ENCODE measurements at regions not wholly inside any gene's neighbourhood (a gene's known extent, or its start where the extent isn't known, plus 50 kb on each side); places are given as distances from the start of the nearest gene placed in this dataset.

- H3K27me3 ChIP-seq (replicated peaks): no peaks in the 10 kb centered on the region
- no peak overlapping the region for H3K27ac ChIP-seq
- no peak for DNase-seq (ENCODE audit: low read depth in 1 of 2, low spot score in 2 of 2)
- no peaks in the 10 kb centered on the region for H3K4me1 ChIP-seq (replicated peaks)
- no peak overlapping the region for H3K4me3 ChIP-seq
- no peaks in the 10 kb centered on the region for H3K9me3 ChIP-seq (replicated peaks)
- H3K36me3 ChIP-seq: no peaks in the 10 kb centered on the region
These were observed 200.0 kb upstream of the TCF21 start for GRCh38 chr6:133688705-133689492.

- DNase-seq (ENCODE audit: low read depth in 1 of 2, low spot score in 2 of 2): no peak
- no peak overlapping the region for H3K4me3 ChIP-seq
- no peaks in the 10 kb centered on the region for H3K36me3 ChIP-seq
- no peak overlapping the region for H3K27ac ChIP-seq
- no peaks in the 10 kb centered on the region for H3K9me3 ChIP-seq (replicated peaks)
- no peaks in the 10 kb centered on the region for H3K27me3 ChIP-seq (replicated peaks)
- no peaks in the 10 kb centered on the region for H3K4me1 ChIP-seq (replicated peaks)
These were observed 199.1 kb upstream of the TCF21 start for GRCh38 chr6:133689863-133690262.

DNA sequence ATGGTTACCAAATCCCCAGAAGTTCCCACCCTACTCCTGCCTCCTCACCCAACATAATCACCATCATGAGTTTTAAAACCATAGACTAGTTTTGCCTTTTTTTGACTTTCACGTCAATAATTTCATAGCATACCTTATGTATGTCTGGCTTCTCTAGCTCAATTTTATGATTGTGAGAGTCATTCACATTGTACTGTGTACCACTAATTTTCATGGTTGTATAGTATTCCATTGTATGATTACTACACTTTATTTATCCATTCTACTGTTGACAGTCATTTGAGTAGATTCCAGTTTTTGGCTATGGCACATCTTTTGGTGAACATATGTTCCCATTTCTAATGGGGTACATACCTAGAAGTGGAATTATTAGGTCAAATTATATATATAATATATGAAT, 195.3 kb upstream of the TCF21 start:
- DNase-seq (ENCODE audit: low read depth in 1 of 2, low spot score in 2 of 2): no peak
- H3K36me3 ChIP-seq: no peaks in the 10 kb centered on the region
- H3K27me3 ChIP-seq (replicated peaks): no peaks in the 10 kb centered on the region
- no peak overlapping the region for H3K4me3 ChIP-seq
- H3K4me1 ChIP-seq (replicated peaks): no peaks in the 10 kb centered on the region
- no peak overlapping the region for H3K27ac ChIP-seq
- H3K9me3 ChIP-seq (replicated peaks): no peaks in the 10 kb centered on the region

- Histone ChIP-seq H3K36me3 (no peaks in the 10 kb centered on the region), H3K4me3 (no peak overlapping the region), H3K27me3 (replicated peaks) (no peaks in the 10 kb centered on the region), H3K27ac (no peak overlapping the region), H3K4me1 (replicated peaks) (no peaks in the 10 kb centered on the region), H3K9me3 (replicated peaks) (no peaks in the 10 kb centered on the region)
- no peak for DNase-seq (ENCODE audit: low read depth in 1 of 2, low spot score in 2 of 2)
These were observed 191.7 kb upstream of the TCF21 start for GRCh38 chr6:133697185-133697584.

- no peaks in the 10 kb centered on the region for H3K27me3 ChIP-seq (replicated peaks)
- H3K36me3 ChIP-seq: no peaks in the 10 kb centered on the region
- no peaks in the 10 kb centered on the region for H3K4me1 ChIP-seq (replicated peaks)
- H3K4me3 ChIP-seq: no peak overlapping the region
- no peak overlapping the region for H3K27ac ChIP-seq
- no peak for DNase-seq (ENCODE audit: low read depth in 1 of 2, low spot score in 2 of 2)
- no peaks in the 10 kb centered on the region for H3K9me3 ChIP-seq (replicated peaks)
These were observed 191.2 kb upstream of the TCF21 start for GRCh38 chr6:133697666-133698065.

GRCh38 chr6:133698272-133698671, 190.6 kb upstream of the TCF21 start:
- DNase-seq (ENCODE audit: low read depth in 1 of 2, low spot score in 2 of 2): no peak
- H3K9me3 ChIP-seq (replicated peaks): no peaks in the 10 kb centered on the region
- no peak overlapping the region for H3K4me3 ChIP-seq
- no peaks in the 10 kb centered on the region for H3K4me1 ChIP-seq (replicated peaks)
- H3K36me3 ChIP-seq: no peaks in the 10 kb centered on the region
- H3K27ac ChIP-seq: no peak overlapping the region
- H3K27me3 ChIP-seq (replicated peaks): no peaks in the 10 kb centered on the region

DNA sequence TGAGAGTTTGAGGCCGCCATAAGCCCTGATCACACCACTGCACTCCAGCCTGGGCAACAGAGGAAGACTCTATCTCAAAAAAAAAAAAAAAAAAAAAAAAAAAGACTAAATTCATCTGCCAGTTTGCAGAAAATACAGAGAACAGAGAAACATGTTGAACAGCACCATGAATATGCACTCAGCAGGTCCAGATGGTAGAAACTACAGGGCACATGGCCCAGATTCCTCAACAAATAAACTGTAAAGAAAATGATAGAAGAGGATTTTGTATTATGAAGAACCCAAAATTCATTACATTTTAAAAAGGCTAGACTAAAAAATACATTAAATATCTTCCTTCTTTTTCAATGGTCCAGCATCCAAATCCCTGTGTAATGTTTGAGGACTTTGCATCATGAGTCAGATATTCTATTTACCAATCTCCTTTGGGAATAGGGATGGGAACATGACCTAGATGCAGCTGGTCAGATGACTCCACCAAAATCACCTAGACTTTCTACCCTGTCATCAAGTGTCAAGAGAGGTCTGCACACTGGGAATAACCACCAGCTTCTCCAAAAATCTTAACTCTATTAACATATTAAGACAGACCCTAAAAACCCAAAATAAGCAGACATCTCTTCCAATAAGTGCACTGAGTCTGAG, 189.1 kb upstream of the TCF21 start:
- Histone ChIP-seq H3K36me3 (no peaks in the 10 kb centered on the region), H3K27ac (no peak overlapping the region), H3K4me3 (no peak overlapping the region), H3K27me3 (replicated peaks) (no peaks in the 10 kb centered on the region), H3K9me3 (replicated peaks) (no peaks in the 10 kb centered on the region), H3K4me1 (replicated peaks) (peaks cover 7% of the 10 kb centered on the region)
- DNase-seq (ENCODE audit: low read depth in 1 of 2, low spot score in 2 of 2): no peak

DNA sequence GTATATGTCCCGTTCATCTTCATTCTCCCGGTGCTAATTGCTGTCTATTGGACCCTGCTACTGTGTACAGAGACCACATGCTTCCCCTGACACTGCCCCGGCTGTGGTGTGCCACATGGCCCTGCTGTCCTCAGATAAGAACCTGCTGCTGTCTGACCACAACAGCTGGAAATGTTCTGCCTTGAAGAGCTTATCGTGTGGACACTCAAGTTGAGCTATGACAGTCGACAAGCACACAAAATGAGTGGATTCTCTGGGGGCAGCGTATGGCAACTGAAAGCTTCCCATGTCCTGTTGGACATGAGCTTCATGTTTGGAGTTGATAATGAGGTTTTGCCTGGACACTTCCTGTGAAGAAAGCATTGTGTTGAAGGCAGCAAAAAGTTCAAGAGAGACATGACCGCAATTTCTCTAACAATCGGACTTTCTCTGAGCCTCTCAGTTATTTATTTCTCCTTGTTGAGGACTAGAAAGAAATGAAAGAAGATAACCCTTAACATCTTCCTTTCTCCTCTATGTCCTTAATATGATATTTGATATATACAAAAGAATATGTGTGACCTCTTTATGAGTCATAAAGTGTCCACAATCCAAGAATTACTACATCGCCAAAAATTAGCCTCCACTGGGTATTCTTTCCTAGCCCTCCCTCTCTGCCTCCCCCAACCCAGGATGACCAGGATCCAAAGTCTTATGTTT, 187.1 kb upstream of the TCF21 start:
- Histone ChIP-seq H3K4me1 (replicated peaks) (peaks cover 26% of the 10 kb centered on the region), H3K36me3 (no peaks in the 10 kb centered on the region), H3K9me3 (replicated peaks) (no peaks in the 10 kb centered on the region), H3K27ac (no peak overlapping the region), H3K27me3 (replicated peaks) (no peaks in the 10 kb centered on the region), H3K4me3 (no peak overlapping the region)
- no peak for DNase-seq (ENCODE audit: low read depth in 1 of 2, low spot score in 2 of 2)

GRCh38 chr6:133704371-133704770, 184.5 kb upstream of the TCF21 start:
- Histone ChIP-seq H3K4me1 (replicated peaks) (peaks cover 37% of the 10 kb centered on the region), H3K9me3 (replicated peaks) (no peaks in the 10 kb centered on the region), H3K27ac (peak overlapping the region; percentile 84; the same call in 1 of the 2 replicates), H3K36me3 (no peaks in the 10 kb centered on the region), H3K27me3 (replicated peaks) (no peaks in the 10 kb centered on the region), H3K4me3 (no peak overlapping the region)
- DNase-seq (ENCODE audit: low read depth in 1 of 2, low spot score in 2 of 2): no peak

DNA sequence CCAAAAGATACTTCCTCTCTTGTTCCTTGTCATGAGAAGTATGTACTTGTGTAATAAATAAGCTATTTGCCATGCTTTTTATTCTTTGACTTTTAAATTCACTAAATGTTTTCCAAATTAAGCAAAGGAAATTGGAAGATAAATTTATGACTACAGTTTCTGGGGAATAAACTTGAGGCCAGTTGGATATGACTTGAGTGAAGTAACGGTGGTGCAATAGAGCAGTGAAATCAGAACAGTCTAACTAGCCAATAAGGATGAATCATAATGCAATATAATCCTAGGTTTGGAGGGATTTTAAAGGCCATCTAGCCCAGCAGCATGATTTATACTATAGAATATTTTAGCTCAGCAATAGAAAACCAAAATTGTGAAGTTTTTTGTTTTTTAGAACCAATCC, 183.8 kb upstream of the TCF21 start:
- Histone ChIP-seq H3K9me3 (replicated peaks) (no peaks in the 10 kb centered on the region), H3K27ac (peak overlapping the region; percentile 84), H3K4me3 (no peak overlapping the region), H3K4me1 (replicated peaks) (peaks cover 37% of the 10 kb centered on the region), H3K36me3 (no peaks in the 10 kb centered on the region), H3K27me3 (replicated peaks) (no peaks in the 10 kb centered on the region)
- DNase-seq (ENCODE audit: low read depth in 1 of 2, low spot score in 2 of 2): no peak

- peak overlapping the region; percentile 84 for H3K27ac ChIP-seq
- no peaks in the 10 kb centered on the region for H3K27me3 ChIP-seq (replicated peaks)
- no peak overlapping the region for H3K4me3 ChIP-seq
These were observed 183.2 kb upstream of the TCF21 start for GRCh38 chr6:133705731-133706130.

GRCh38 chr6:133707456-133707855, 181.5 kb upstream of the TCF21 start:
- H3K36me3 ChIP-seq: no peaks in the 10 kb centered on the region
- H3K27me3 ChIP-seq (replicated peaks): no peaks in the 10 kb centered on the region
- peak; percentile 57 to 76 for DNase-seq (ENCODE audit: low read depth in 1 of 2, low spot score in 2 of 2)
- H3K4me1 ChIP-seq (replicated peaks): peaks cover 37% of the 10 kb centered on the region
- peak overlapping the region; percentile 84 for H3K27ac ChIP-seq
- H3K9me3 ChIP-seq (replicated peaks): no peaks in the 10 kb centered on the region
- H3K4me3 ChIP-seq: no peak overlapping the region

More at GRCh38 chr6:133705731-133706130, 183.2 kb upstream of the TCF21 start:
- no peaks in the 10 kb centered on the region for H3K36me3 ChIP-seq
- peak; percentile 53 to 75 for DNase-seq (ENCODE audit: low read depth in 1 of 2, low spot score in 2 of 2)
- H3K4me1 ChIP-seq (replicated peaks): peaks cover 37% of the 10 kb centered on the region
- H3K9me3 ChIP-seq (replicated peaks): no peaks in the 10 kb centered on the region

DNA sequence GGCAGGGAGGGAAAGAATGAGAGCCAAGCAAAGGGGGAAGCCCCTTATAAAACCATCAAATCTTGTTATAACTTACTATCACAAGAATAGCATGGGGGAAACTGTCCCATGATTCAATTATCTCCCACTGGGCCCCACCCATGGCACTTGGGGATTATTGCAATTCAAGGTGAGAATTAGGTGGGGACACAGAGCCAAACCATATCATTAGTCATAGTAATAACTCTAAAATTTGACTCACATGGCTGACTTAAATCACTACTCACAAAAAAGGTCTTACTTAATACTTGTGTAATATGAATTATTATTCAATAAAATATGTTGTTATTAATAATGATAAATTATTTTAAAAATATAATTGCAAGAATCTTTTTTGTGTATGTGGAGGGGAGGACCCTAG, 178.1 kb upstream of the TCF21 start:
- Histone ChIP-seq H3K27ac (no peak overlapping the region), H3K36me3 (no peaks in the 10 kb centered on the region), H3K27me3 (replicated peaks) (no peaks in the 10 kb centered on the region), H3K9me3 (replicated peaks) (no peaks in the 10 kb centered on the region), H3K4me3 (no peak overlapping the region), H3K4me1 (replicated peaks) (peaks cover 29% of the 10 kb centered on the region)
- no peak for DNase-seq (ENCODE audit: low read depth in 1 of 2, low spot score in 2 of 2)

GRCh38 chr6:133715270-133715669, 173.6 kb upstream of the TCF21 start:
- H3K4me3 ChIP-seq: no peak overlapping the region
- H3K4me1 ChIP-seq (replicated peaks): peaks cover 9% of the 10 kb centered on the region
- H3K27ac ChIP-seq: no peak overlapping the region
- no peaks in the 10 kb centered on the region for H3K36me3 ChIP-seq
- DNase-seq (ENCODE audit: low read depth in 1 of 2, low spot score in 2 of 2): no peak
- H3K9me3 ChIP-seq (replicated peaks): no peaks in the 10 kb centered on the region
- H3K27me3 ChIP-seq (replicated peaks): no peaks in the 10 kb centered on the region
